SK-N-DZ (cell line): ENCODE measurements at regions not wholly inside any gene's neighbourhood (a gene's known extent, or its start where the extent isn't known, plus 50 kb on each side); places are given as distances from the start of the nearest gene placed in this dataset.
"Not testable (repeated sequence)": the region's sequence is repeated elsewhere in the genome, so short reads cannot be mapped to it uniquely, and the experiment has no call there.

Experiments
- DNase-seq: peaks from one replicate; pipeline ENCODE4 v3.0.0-alpha.2; 2015; ENCODE audit warnings: low spot score

DNA sequence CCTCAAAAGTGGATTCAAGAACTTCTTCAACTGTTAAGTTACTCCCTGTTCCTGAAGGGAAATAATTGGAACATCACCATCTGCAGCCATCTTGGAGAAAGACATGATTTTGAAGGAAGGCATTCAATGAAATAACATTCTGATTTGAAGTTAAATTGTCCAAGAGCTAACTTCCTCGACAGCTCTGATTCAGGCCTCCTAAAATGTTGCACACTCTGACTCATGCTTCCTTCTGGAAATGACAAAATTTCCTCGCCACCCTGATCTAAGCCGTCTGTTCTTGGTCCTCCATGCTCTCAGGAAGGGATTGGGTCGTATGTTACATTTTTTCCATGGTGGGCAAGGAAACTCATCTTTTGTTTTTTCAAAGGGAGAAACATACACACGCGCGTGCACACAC lies 496.9 kb upstream of the DIPK2B start:
- DNase-seq, result no peak

DNA sequence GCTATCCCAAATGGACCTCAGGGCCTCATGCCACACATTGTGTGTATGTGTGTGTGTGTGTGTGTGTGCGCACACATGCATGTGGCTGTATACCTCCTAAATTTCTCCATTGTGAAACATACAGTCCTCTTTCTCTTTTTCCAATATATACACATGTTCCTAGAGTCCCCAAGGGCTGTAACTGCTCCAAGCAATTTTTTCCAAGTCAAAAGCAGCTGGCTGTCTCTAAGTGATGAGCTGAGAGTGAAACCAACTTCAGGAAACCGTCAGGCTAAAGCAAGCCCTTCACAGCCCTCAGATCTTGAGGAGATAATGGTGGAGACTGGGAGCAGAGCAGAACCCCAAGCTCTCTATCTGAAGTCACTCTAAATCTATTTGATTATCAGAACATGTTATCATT lies 496.1 kb upstream of the DIPK2B start:
- DNase-seq, result no peak

DNA sequence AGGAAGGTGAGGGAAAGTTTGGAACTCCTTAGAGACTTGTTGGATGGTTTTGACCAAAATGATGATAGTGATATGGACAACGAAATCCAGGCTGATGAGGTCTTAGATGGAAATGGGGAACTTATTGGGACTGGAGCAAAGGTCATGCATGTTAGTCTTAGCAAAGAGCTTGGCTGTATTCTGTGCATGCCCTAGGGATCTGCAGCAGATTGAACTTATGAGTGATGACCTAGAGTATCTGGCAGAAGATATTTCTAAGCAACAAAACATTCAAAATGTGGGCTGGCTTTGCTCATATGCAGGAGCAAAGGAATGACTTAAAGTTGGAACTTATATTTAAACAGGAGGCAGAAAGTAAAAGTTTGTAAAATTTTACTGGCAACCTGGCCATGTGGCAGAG lies 489.3 kb upstream of the DIPK2B start:
- DNase-seq, result no peak

DNA sequence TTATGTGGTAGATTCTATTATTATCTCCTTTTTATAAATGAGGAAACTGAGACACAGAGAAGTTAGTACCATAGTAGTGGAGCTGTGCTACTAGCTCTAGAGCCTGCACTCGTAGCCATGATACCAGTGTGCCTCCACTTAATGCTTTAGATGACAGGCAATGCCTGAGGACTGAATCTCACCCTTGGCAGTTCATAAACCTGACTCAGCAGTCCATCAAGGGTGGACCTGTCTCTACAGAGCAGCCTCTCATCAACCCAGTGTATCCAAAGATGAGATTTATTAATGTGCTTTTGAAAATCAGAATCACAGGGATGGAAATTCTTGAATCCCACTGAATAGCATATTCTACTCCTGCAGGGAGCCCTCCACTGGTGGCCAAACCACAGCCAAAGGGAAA lies 483.2 kb upstream of the DIPK2B start:
- DNase-seq, result no peak

DNA sequence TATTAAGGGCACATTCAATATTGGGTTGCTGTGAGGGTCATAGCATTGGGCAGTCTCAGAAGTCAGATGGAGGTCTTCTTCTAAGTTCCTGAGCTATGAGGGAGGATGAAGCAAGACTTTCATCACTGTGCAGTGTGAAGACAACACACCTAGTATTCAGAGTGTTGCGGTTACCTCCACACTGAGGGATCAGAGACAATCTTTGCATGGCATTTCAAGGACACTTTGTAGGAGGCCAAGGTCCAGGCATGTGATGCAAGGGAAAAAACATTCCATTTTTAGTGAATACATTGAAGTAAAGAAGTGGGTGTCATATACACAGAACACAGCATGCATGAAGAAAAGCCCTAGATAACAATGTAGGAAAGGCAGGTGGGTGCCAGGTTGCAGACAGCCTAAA lies 481.2 kb upstream of the DIPK2B start:
- DNase-seq, result no peak

DNA sequence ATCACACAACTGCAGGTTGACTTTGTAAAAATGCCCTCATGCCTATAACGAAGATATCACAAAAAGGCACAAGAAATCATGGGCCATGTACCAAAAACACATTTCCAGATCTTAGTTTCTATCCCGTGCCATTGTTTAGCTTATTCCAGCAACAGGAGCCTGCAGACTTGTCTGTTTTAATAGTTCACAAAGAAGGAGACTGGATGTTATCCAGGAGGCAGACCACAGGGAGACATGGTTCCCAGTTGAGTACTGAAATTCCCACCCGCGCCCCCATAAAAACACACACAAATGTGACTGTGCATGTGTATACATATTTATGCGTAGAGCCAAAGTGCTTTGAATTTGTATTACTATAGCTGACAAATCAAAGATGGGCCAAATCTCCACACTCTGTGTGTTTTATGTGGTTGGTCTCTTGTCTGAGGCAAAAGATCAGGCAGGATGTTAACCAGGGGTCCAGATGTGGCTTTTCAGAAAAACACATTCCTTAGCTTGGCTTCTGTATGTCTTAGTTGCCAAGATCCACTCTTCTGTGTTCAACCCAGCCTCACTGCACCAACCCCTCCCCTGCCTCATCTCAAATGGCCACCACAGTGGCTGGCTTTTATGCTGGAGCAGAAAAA lies 469.2 kb upstream of the DIPK2B start:
- DNase-seq, result no peak

DNA sequence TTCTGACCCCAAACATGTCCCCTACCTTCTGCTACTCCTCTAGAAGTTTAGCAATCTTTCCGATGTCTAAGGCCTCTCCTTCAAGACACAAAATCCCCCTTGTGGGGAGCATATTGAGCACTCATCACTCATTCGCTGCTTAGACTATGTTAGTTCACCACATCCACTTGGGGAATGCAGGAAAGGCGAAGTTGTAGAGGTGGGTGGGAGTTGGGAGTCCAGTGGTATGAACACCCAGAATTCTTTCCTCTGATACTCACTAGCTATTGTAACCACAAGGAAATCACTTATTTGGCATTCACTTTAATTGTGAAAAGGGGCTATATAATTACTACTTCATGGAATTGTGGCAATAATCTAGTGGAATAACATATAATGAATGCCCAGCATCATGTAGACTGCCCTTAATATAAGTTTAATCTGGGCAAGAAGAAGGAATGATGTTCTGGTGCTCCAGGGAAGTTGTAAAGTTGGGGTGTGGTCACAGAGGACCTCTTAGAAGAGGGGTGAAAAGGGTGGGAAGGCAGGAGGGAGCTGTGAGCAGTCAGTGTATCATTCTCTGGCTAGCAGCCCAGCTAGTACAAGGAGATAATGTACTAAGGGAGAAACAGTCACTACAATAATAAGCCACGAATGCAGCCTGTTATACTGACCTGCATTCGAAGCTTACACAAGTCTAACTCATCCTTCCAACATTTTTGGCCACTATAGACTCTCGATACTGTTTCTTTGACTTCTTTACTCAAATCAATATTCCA lies 468.2 kb upstream of the DIPK2B start:
- DNase-seq, result no peak

DNA sequence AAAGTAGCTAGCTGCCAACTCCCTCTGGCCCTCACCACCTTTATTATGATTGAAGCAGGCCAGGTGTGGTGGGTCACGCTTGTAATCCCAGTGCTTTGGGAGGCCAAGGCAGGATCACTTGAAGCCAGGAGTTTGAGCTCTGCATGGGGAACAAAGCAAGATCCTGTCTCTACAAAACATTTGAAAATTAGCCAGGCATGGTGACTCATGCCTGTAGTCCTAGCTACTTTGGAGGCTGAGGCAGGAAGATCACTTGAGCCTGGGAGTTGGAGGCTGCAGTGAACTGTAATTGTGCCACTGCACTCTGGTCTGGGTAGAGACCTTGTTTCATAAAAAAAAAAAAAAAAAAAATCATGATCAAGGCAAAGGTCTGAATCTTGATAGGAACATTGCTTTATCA lies 467.0 kb upstream of the DIPK2B start:
- DNase-seq, result no peak

DNA sequence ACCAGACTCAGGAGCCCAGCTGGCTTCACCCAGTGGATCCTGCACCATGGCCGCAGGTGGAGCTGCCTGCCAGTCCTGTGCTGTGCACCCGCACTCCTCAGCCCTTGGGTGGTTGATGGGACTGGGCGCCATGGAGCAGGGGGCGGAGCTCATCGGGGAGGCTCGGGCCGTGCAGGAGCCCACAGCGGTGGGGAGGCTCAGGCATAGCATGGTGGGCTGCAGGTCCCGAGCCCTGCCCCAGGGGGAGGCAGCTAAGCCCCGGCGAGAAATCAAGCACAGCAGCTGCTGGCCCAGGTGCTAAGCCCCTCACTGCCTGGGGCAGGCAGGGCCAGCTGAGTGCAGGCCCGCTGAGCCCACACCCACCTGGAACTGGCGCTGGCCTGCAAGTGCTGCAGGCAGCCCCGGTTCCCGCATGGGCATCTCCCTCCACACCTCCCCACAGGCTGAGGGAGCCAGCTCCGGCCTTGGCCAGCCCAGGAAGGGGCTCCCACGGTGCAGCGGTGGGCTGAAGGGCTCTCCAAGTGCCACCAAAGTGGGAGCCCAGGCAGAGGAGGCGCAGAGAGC lies 464.1 kb upstream of the DIPK2B start:
- DNase-seq, result no peak

DNA sequence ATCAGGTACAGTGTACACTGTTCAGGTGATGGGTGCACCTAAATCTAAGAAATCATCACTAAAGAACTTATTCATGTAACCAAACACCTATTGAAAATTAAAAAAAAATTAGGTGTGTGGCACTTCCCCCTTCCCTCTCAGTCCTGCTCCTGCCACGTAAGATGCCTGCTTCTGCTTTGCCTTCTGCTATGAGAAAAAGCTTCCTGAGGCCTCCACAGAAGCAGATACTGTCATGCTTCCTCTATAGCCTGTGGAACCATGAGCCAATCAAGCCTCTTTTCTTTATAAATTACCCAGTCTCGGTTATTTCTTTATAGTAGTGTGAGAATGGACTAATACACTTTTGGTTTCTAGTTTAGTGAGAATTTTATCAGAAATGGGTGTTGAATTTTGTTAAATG lies 459.8 kb upstream of the DIPK2B start:
- DNase-seq, result no peak

DNA sequence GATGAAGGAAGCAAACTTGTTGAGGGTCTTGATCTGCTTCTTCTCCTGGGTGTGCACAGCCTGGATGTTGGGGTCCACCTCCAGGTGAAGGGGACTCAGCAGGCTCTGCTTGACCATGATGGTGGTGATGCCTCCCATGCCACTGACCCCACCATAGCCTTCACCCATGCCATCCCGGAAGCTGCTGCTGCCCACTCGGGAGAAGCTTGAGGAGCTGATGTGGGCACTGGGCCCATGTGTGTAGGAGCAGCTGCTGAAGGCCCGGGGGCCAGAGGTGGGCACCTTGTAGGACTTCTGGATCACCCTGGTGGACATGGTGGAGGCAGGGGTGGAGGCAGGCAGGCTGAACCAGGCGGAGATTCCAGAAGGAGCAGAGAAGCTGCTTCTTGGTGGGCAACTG lies 432.7 kb upstream of the DIPK2B start:
- DNase-seq, result no peak

DNA sequence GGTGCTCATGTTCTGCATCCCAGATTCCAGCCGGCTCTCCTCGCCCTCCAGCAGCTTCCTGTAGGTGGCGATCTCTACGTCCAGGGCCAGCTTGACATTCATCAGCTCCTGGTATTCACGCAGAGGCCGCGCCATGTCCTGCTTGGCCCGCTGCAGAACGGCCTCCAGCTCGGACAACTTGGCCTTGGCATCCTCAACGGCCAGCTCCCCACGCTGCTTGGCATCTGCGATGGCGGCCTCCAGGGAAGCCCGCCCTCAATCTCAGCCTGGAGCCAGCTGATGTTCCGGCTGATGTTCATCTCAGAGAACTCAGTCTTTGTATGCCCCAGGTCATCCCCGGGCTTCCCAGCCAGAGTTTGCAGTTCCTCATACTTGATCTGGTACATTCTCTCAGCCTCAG lies 431.8 kb upstream of the DIPK2B start:
- no peak for DNase-seq

DNA sequence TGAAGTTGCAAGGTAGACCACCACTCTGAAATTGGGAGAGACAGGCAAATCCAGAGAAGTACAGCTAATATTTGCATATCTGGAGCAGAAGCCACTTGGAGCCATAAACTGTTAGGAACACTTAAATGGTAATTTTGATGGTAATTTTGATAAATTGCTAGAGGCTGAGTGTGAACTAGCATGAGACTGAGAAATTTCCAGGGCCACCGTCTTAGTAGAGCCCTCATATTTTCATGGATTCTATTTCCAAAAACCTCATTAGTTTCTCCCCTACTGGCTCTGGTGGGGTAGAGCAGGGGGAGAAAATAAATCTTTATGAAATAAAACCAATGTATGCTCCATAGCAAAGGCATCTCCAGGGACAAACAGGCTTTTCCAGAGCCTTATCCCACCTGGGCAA lies 429.4 kb upstream of the DIPK2B start:
- no peak for DNase-seq

DNA sequence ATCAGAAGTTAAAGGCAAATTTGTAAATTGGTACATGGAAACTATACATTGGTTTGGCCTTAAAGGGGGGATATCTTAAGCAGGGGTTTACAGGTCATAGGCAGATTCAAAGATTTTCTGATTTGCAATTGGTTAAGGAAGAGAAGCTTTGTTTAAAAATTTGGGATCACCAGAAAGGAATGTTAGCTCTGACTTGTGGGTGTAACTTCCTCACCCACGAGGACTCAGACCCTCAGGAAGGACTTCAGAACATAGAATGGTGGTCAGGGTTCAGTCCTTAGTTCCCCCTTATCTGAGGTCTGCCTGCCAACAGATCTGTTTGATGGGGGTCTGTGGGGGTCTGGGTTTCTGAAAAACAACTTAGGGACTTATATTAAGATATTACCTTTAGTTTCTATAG lies 427.4 kb upstream of the DIPK2B start:
- DNase-seq, result no peak

DNA sequence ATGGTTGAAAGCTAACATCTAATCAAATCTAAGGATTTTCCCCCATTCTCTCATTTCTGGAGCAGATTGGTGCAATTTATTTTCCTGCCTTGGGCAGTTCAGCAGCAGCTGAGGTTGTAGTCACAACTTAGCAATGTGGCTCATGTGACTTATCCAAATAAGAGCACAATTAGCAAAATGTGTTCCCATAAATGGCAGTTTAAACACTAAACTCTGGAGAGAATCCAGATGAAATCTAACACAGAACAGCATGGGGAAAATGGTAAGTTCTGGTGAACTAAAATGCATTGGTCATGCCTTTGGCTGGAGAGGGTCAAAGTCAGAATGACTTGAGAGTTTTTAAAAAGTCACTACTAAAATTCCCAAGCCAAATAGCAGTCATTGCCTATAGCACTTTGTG lies 422.6 kb upstream of the DIPK2B start:
- no peak for DNase-seq

DNA sequence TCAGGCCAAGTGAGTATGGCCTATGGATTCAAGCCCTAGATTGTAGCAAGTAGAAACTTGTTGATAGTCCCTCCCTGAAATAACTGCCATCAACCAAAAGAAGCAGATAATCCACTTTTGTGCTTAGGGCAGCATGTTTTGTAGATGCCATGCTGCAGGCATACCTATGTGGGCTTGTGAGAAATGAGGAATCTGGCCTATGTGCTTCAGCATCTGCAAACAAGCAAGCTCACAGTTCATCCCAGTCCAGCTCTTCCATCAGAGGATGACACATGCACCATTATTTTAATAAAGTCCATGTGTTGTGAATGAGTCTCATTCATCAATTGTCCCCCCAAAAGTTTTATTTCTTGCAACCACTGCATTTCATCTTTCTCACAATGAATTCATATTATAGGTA lies 421.9 kb upstream of the DIPK2B start:
- no peak for DNase-seq

DNA sequence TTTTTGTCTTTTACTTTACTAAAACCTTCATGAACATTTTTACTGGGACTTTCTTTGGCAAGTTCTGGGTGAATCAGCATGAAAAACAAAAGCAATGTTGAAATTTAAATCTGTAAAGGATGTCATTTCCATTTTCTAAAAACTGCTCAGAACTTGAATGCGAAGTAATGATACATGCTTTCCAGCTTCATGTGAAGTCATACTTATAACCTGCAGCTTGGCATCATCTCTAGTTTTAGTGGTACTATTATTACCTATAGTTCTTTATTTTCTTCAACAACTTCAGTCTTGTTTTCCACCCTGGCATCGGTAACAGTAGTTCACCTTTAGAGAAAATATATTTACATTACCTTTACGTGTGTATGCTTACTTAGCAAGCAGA lies 421.4 kb upstream of the DIPK2B start:
- DNase-seq, result no peak

DNA sequence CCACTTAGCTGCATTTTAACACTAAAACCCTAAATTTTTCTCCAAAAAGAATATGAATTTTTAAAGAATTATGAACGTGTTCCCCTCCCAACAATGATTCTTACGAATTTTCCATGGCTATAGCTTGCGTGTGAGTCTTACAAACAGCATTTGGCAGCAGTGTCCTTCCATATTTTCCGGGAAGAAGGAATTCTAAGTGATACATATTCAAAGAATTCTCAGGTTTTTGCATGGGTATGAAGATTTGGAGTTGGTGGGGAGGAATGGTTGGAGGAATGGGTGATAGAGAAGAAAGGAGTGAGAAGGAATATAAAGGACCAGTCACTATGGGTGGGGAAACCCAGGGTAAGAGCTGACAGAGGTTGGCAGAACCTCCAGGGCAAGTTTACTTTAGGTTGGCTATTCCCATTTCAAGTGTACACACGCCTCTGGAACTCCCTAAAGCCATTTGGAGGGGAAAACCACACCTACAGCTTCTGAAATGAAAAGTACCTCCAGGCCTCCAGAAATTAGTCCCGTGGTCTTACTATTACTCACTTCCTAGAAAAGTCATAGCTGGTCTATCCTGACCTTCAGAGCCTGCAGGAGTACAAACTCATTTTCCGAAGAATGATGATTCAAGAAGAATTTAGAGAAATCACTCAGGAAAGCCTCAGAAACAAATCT lies 420.8 kb upstream of the DIPK2B start:
- DNase-seq, result no peak

DNA sequence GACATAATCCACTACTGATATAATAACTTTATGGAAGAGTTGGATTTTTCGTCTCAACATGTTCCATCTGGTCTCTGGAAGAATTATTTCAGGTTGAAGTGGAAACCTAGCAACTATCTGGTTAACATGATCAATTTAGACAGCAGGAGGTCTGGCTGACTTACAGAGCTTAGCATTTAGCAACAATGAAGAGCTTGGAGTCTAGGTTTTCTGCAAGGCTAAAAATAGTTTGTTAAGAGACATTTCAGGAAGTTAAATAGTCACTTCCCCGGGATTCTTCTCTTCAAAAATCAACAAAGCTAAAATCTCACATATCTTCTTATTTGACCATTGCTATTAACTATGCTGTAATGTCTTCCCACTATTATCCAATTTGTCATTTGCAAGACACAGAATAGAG lies 418.6 kb upstream of the DIPK2B start:
- no peak for DNase-seq

DNA sequence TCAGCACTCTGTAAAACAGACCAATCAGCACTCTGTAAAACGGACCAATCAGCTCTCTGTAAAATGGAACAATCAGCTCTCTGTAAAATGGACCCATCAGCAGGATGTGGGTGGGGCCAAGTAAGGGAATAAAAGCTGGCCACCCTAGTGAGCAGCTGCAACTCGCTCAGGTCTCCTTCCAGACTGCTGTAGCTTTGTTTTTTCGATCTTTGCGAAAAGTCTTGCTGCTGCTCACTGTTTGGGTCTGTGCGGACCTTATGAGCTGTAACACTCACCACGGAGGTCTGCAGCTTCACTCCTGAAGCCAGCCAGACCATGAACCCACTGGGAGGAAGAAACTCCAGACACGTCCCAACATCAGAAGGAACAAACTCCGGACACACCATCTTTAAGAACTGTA lies 414.9 kb upstream of the DIPK2B start:
- not testable (repeated sequence) for DNase-seq

DNA sequence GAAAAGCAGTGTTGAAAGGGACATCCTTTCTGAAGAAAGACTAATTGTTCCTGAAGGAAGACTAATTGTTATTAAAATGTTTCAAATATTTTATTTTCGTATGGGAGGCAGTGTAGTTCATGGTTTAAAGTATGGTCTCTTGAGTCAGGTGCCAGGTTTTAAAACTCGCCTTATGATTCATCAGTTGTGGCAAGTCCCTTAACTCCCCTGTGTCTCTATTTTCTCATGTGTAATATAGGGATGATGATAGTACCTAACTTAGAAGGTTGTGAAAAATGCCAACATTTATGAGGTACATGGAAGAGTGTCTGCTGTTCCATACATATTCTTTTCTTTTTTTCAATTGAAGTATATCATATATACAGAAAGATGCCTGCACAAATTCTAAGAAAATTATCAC lies 414.2 kb upstream of the DIPK2B start:
- no peak for DNase-seq

DNA sequence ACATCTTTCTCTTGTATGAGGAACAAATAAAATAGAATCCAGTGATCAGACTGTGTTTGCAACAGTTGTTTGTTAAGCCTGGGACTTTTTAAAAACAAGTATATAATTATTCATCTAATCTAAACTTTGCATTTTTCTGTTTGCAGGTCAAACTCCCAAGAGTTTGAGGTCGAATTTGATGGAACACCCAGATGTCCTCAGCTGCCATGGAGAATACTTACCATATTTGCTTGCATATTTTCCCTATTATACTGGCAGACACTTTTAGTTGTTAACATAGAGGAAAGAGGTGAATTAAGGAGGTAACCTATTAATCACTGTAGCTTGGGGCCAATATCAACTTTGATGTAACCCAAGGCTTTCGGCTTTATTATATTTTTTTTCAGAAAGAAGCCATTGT lies 401.5 kb upstream of the DIPK2B start:
- DNase-seq, result no peak

DNA sequence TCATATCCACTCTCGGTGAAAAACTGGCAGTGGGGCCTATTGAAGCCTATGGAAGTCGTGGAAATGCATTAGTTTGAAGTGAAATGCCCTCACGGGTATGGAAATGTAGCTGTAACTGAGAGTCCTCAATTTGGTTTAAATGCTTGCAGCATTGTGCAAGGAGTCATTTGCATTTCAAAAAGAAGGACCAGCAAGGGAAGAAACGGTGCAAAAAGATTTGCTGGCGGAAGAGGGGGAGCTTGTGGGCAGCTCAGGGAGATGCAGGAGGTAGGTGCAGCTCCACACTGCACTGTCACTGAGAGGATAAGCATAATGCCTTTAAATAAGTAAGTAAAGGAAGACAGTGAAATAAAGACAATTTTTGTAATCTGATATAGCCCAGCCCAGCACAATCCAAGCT lies 400.4 kb upstream of the DIPK2B start:
- no peak for DNase-seq
